ENCODE measurements at regions not wholly inside any gene's neighbourhood (a gene's known extent, or its start where the extent isn't known, plus 50 kb on each side); places are given as distances from the start of the nearest gene placed in this dataset.
"Not testable (repeated sequence)": the region's sequence is repeated elsewhere in the genome, so short reads cannot be mapped to it uniquely, and the experiment has no call there.

DNA sequence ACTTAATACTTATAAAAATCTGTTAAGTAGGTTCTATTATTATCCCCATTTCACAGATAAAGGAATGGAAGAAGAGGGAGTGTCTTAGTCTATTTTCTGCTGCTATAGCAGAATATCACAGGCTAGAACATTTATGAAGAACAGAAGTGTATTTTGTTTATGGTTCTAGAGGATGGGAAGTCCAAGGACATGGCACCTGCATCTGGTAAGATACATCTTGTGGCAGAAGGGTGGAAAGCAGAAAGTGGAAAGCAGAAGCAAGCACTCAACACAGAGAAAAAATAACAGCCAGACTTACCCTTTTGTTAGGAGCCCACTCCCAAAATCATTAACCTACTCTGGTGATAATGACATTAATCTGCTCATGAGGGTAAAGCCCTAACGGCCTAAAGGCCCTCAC lies 422.4 kb downstream of the NPIPA8 start:
- no peak for DNase-seq (ENCODE audit: low read depth, low spot score)
- H3K4me3 ChIP-seq (ENCODE audit: low read depth, low read length), result no peak overlapping the region
- in situ Hi-C loops (cut with HindIII; ENCODE audit: low sequenced_read_pairs), result no loop called here
- TF ChIP-seq, protein P1, sequence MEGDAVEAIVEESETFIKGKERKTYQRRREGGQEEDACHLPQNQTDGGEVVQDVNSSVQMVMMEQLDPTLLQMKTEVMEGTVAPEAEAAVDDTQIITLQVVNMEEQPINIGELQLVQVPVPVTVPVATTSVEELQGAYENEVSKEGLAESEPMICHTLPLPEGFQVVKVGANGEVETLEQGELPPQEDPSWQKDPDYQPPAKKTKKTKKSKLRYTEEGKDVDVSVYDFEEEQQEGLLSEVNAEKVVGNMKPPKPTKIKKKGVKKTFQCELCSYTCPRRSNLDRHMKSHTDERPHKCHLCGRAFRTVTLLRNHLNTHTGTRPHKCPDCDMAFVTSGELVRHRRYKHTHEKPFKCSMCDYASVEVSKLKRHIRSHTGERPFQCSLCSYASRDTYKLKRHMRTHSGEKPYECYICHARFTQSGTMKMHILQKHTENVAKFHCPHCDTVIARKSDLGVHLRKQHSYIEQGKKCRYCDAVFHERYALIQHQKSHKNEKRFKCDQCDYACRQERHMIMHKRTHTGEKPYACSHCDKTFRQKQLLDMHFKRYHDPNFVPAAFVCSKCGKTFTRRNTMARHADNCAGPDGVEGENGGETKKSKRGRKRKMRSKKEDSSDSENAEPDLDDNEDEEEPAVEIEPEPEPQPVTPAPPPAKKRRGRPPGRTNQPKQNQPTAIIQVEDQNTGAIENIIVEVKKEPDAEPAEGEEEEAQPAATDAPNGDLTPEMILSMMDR (IDR thresholded peaks at IDR 0.05; ENCODE audit: low read depth, low read length), result no peak

DNA sequence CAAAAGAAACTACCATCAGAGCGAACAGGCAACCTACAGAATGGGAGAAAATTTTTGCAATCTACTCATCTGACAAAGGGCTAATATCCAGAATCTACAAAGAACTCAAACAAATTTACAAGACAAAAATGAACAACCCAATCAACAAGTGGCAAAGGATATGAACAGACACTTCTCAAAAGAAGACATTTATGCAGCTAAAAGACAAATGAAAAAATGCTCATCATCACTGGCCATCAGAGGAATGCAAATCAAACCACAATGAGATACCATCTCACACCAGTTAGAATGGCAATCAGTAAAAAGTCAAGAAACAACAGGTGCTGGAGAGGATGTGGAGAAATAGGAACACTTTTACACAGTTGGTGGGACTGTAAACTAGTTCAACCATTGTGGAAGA lies 425.0 kb downstream of the NPIPA8 start:
- DNase-seq (ENCODE audit: low read depth, low spot score); in situ Hi-C loops (cut with HindIII; ENCODE audit: low sequenced_read_pairs); H3K4me3 ChIP-seq (ENCODE audit: low read depth, low read length): not testable (repeated sequence)

DNA sequence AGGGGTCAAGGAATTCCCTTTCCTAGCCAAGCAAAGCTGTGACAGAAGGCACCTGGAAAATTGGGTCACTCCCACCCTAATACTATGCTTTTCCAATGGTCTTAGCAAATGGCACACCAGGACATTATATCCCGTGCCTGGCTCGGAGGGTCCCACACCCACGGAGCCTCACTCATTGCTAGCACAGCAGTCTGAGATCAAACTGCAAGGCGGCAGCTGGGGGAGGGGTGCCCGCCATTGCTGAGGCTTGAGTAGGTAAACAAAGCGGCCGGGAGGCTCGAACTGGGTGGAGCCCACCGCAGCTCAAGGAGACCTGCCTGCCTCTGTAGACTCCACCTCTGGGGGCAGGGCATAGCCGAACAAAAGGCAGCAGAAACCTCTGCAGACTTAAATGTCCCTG lies 429.9 kb downstream of the NPIPA8 start:
- in situ Hi-C loops (cut with HindIII; ENCODE audit: low sequenced_read_pairs); DNase-seq (ENCODE audit: low read depth, low spot score); H3K4me3 ChIP-seq (ENCODE audit: low read depth, low read length): not testable (repeated sequence)

DNA sequence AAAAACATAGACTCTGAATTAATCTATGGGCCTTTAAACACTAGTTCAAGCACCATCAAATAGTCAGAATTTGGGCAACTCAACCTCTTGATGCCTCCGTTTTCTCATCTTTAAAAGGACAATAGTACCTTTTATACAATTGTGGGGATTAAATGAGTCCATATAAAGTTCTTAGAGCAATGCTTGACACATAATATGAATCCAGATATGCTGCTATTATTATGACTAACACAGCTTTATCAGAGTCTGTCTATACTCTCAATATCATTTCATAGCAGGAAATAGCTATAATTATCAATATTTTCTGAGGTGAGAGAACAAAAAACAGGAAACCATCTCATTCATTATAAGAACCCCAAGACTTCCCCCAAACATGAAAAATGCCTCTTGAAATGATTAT lies 430.5 kb upstream of the XYLT1 start:
- DNase-seq (ENCODE audit: low read depth, low spot score), result no peak
- in situ Hi-C loops (cut with HindIII; ENCODE audit: low sequenced_read_pairs), result no loop called here
- H3K4me3 ChIP-seq (ENCODE audit: low read depth, low read length), result no peak overlapping the region
- TF ChIP-seq, protein P1 (IDR thresholded peaks at IDR 0.05; ENCODE audit: low read depth, low read length), result no peak

DNA sequence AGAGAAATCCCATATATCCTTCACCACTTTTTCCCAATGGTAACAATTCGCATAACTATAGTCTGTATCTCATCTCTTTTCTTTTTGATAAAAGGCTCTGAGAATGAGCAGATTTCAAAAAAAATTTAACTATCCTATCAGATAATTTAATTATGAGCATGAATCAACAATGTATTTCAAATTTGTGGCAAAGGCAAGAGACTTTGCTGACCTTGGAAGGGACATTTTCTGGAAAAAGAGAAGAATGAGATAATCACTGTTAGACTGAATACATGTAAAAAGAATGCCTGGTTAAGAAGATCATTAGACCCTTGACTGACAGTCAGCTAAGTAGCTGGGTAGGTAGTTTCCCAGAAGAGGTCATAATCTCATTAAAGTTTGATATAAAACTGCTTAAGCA lies 428.4 kb upstream of the XYLT1 start:
- no peak for DNase-seq (ENCODE audit: low read depth, low spot score)
- H3K4me3 ChIP-seq (ENCODE audit: low read depth, low read length), result no peak overlapping the region
- in situ Hi-C loops (cut with HindIII; ENCODE audit: low sequenced_read_pairs), result no loop called here
- TF ChIP-seq, protein P1 (IDR thresholded peaks at IDR 0.05; ENCODE audit: low read depth, low read length), result no peak

DNA sequence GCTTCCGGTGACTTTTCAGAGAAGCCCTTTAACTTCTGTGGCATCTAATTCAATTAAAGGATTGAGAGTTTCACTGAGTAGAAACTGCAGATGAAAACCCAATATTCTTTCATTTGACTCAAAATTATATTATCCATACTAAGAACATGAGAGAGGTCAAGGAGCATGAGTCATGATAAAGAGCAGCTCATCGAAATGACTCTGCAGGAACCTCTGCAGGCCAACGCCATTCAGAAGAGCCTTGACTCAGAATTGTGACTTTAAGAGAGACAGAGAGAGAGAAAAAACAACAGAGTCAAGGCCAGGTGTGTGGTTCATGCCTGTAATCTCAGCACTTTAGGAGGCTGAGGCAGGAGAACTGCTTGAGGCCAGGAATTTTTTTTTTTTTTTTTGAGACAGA lies 417.2 kb upstream of the XYLT1 start:
- H3K4me3 ChIP-seq (ENCODE audit: low read depth, low read length), result no peak overlapping the region
- TF ChIP-seq, protein P1 (IDR thresholded peaks at IDR 0.05; ENCODE audit: low read depth, low read length), result no peak
- in situ Hi-C loops (cut with HindIII; ENCODE audit: low sequenced_read_pairs), result no loop called here
- no peak for DNase-seq (ENCODE audit: low read depth, low spot score)

DNA sequence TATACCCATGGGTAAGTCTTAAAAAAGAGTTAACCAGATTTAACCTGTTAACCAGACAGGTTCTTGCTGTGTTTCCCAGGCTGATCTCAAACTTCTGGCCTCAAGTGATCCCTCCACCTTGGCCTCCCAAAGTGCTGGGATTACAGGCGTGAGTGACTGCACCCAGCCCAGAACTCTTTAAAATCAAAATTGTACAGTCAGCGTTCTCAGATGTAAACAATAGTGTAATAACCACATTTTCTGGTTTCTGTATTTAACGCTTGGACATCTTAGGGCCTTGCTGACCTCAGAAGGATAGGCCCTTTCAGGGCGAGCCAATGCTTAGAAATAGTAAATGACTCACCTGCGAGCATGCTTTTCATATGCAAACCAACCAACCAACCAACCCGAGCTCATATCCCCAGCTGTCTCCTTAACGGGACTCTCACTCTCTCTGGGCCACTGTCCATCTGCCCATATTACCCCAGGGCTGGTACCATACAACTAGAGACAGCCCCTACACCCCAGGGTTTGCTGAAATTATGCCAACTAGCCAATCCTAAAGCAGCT lies 415.0 kb upstream of the XYLT1 start:
- DNase-seq (ENCODE audit: low read depth, low spot score), result no peak
- TF ChIP-seq, protein P1 (IDR thresholded peaks at IDR 0.05; ENCODE audit: low read depth, low read length), result no peak
- in situ Hi-C loops (cut with HindIII; ENCODE audit: low sequenced_read_pairs), result no loop called here

DNA sequence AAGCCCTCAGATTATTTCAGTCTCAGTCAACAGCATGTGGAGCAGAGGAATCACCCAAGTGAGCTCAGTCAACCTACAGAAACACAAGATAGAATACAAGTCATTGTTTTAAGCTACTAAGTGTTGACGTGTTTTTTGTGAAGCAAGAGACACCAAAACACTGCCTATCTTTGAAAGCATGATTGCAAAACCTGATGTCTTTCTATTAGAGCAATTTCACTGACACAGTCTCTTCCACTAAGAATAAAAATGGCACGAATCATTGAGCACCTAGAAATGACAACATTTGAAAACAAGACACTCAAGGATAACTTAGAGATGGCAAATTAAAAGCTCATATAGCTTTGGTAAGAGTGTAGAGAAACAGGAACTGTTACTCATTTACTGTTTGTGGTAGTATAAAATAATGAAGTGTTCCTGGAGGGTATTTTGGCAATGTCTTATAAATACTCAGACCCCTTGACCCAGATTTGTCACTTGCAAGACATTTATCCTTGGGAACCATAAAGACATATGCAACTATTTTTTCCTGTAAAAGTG lies 407.1 kb upstream of the XYLT1 start:
- no peak for DNase-seq (ENCODE audit: low read depth, low spot score)
- in situ Hi-C loops (cut with HindIII; ENCODE audit: low sequenced_read_pairs), result no loop called here
- no peak overlapping the region for H3K4me3 ChIP-seq (ENCODE audit: low read depth, low read length)
- TF ChIP-seq, protein P1 (IDR thresholded peaks at IDR 0.05; ENCODE audit: low read depth, low read length), result no peak

More for the DNA sequence above, 415.0 kb upstream of the XYLT1 start:
- no peak overlapping the region for H3K4me3 ChIP-seq (ENCODE audit: low read depth, low read length)

Data from astrocyte of the spinal cord (primary cell).